ENCODE measurements at regions not wholly inside any gene's neighbourhood (a gene's known extent, or its start where the extent isn't known, plus 50 kb on each side); places are given as distances from the start of the nearest gene placed in this dataset.

- no peaks in the 10 kb centered on the region for H3K4me1 ChIP-seq (ENCODE audit: control insufficient read depth, insufficient read depth, low read length, poor library complexity, severe bottlenecking)
- Mint-ChIP-seq H3K4me3 (no peak overlapping the region), H3K27me3 (peaks cover 4% of the 10 kb centered on the region), H3K9me3 (peaks cover 0 to 5% (median 3%) of the 10 kb centered on the region in 7 donors), H3K36me3 (no peaks in the 10 kb centered on the region), H3K27ac (no peak overlapping the region), H3K4me1 (peaks cover 0 to 2% (median 0%) of the 10 kb centered on the region in 4 donors)
- no peak overlapping the region for H3K4me3 ChIP-seq (ENCODE audit: low read depth, low read length)
- H3K27me3 ChIP-seq (ENCODE audit: control insufficient read depth, insufficient read depth, low read length): no peaks in the 10 kb centered on the region
- H3K36me3 ChIP-seq (ENCODE audit: control insufficient read depth, insufficient read depth, low read length): no peaks in the 10 kb centered on the region
- no peak overlapping the region for H3K27ac ChIP-seq (ENCODE audit: insufficient read depth, low read length, poor library complexity, severe bottlenecking)
- ATAC-seq (ENCODE audit: low read depth in 2 of 2) (no peak), DNase-seq (no peak)
- H3K9me3 ChIP-seq (ENCODE audit: control insufficient read depth in 2 of 2, low read length in 2 of 2): peaks cover 0 to 6% of the 10 kb centered on the region in 2 experiments
Measured at GRCh38 chr6:169899481-169900145, 148.2 kb downstream of the ERMARD start.

GRCh38 chr6:169898788-169899480 is 147.5 kb downstream of the ERMARD start:
- no peaks in the 10 kb centered on the region for H3K4me1 ChIP-seq (ENCODE audit: control insufficient read depth, insufficient read depth, low read length, poor library complexity, severe bottlenecking)
- H3K4me3 ChIP-seq (ENCODE audit: low read depth, low read length): no peak overlapping the region
- no peak overlapping the region for H3K27ac Mint-ChIP-seq
- DNase-seq (no peak), ATAC-seq (ENCODE audit: low read depth in 2 of 2) (no peak)
- no peaks in the 10 kb centered on the region for H3K27me3 ChIP-seq (ENCODE audit: control insufficient read depth, insufficient read depth, low read length)
- H3K9me3 Mint-ChIP-seq: peaks cover 0 to 5% (median 3%) of the 10 kb centered on the region in 7 donors
- H3K27ac ChIP-seq (ENCODE audit: insufficient read depth, low read length, poor library complexity, severe bottlenecking): no peak overlapping the region
- no peaks in the 10 kb centered on the region for H3K36me3 Mint-ChIP-seq
- H3K9me3 ChIP-seq (ENCODE audit: control insufficient read depth in 2 of 2, low read length in 2 of 2): peaks cover 0 to 6% of the 10 kb centered on the region in 2 experiments
- no peaks in the 10 kb centered on the region for H3K36me3 ChIP-seq (ENCODE audit: control insufficient read depth, insufficient read depth, low read length)
- peaks cover 0 to 2% (median 0%) of the 10 kb centered on the region in 4 donors for H3K4me1 Mint-ChIP-seq
- peaks cover 4% of the 10 kb centered on the region for H3K27me3 Mint-ChIP-seq
- no peak overlapping the region for H3K4me3 Mint-ChIP-seq

GRCh38 chr6:169897601-169898358 is 146.4 kb downstream of the ERMARD start:
- peaks cover 0 to 2% (median 0%) of the 10 kb centered on the region in 4 donors for H3K4me1 Mint-ChIP-seq
- Histone ChIP-seq H3K4me1 (ENCODE audit: control insufficient read depth, insufficient read depth, low read length, poor library complexity, severe bottlenecking) (no peaks in the 10 kb centered on the region), H3K36me3 (ENCODE audit: control insufficient read depth, insufficient read depth, low read length) (no peaks in the 10 kb centered on the region), H3K9me3 (ENCODE audit: control insufficient read depth in 2 of 2, low read length in 2 of 2) (peaks cover 0 to 6% of the 10 kb centered on the region in 2 experiments), H3K4me3 (ENCODE audit: low read depth, low read length) (no peak overlapping the region), H3K27ac (ENCODE audit: insufficient read depth, low read length, poor library complexity, severe bottlenecking) (no peak overlapping the region), H3K27me3 (ENCODE audit: control insufficient read depth, insufficient read depth, low read length) (no peaks in the 10 kb centered on the region)
- no peaks in the 10 kb centered on the region for H3K36me3 Mint-ChIP-seq
- no peak overlapping the region for H3K27ac Mint-ChIP-seq
- peaks cover 4% of the 10 kb centered on the region for H3K27me3 Mint-ChIP-seq
- peaks cover 0 to 6% (median 3%) of the 10 kb centered on the region in 7 donors for H3K9me3 Mint-ChIP-seq
- no peak for DNase-seq
- H3K4me3 Mint-ChIP-seq: no peak overlapping the region
- no peak for ATAC-seq (ENCODE audit: low read depth in 2 of 2)

GRCh38 chr6:169896826-169897456 is 145.5 kb downstream of the ERMARD start:
- H3K4me1 Mint-ChIP-seq: peaks cover 0 to 2% (median 0%) of the 10 kb centered on the region in 4 donors
- Histone ChIP-seq H3K27me3 (ENCODE audit: control insufficient read depth, insufficient read depth, low read length) (no peaks in the 10 kb centered on the region), H3K27ac (ENCODE audit: insufficient read depth, low read length, poor library complexity, severe bottlenecking) (no peak overlapping the region), H3K36me3 (ENCODE audit: control insufficient read depth, insufficient read depth, low read length) (no peaks in the 10 kb centered on the region), H3K9me3 (ENCODE audit: control insufficient read depth in 2 of 2, low read length in 2 of 2) (peaks cover 0 to 7% of the 10 kb centered on the region in 2 experiments), H3K4me3 (ENCODE audit: low read depth, low read length) (no peak overlapping the region), H3K4me1 (ENCODE audit: control insufficient read depth, insufficient read depth, low read length, poor library complexity, severe bottlenecking) (no peaks in the 10 kb centered on the region)
- H3K27me3 Mint-ChIP-seq: peaks cover 4% of the 10 kb centered on the region
- H3K9me3 Mint-ChIP-seq: peaks cover 0 to 6% (median 3%) of the 10 kb centered on the region in 7 donors
- no peak overlapping the region for H3K4me3 Mint-ChIP-seq
- peak overlapping the region in 1 of 3 donors; percentile 71 for H3K27ac Mint-ChIP-seq
- ATAC-seq (ENCODE audit: low read depth in 2 of 2) (no peak), DNase-seq (no peak)
- H3K36me3 Mint-ChIP-seq: no peaks in the 10 kb centered on the region

- no peak overlapping the region for H3K4me3 ChIP-seq (ENCODE audit: low read depth, low read length)
- DNase-seq: no peak
- Mint-ChIP-seq H3K36me3 (no peaks in the 10 kb centered on the region), H3K9me3 (peaks cover 0 to 6% (median 3%) of the 10 kb centered on the region in 7 donors), H3K4me3 (no peak overlapping the region), H3K4me1 (peaks cover 0 to 2% (median 0%) of the 10 kb centered on the region in 4 donors), H3K27ac (peak overlapping the region in 1 of 3 donors; percentile 71), H3K27me3 (peaks cover 4% of the 10 kb centered on the region)
- no peaks in the 10 kb centered on the region for H3K27me3 ChIP-seq (ENCODE audit: control insufficient read depth, insufficient read depth, low read length)
- no peaks in the 10 kb centered on the region for H3K4me1 ChIP-seq (ENCODE audit: control insufficient read depth, insufficient read depth, low read length, poor library complexity, severe bottlenecking)
- no peak for ATAC-seq (ENCODE audit: low read depth in 2 of 2)
- H3K9me3 ChIP-seq (ENCODE audit: control insufficient read depth in 2 of 2, low read length in 2 of 2): peaks cover 0 to 13% of the 10 kb centered on the region in 2 experiments
- no peaks in the 10 kb centered on the region for H3K36me3 ChIP-seq (ENCODE audit: control insufficient read depth, insufficient read depth, low read length)
- no peak overlapping the region for H3K27ac ChIP-seq (ENCODE audit: insufficient read depth, low read length, poor library complexity, severe bottlenecking)
Measured at GRCh38 chr6:169895926-169896761, 144.7 kb downstream of the ERMARD start.

GRCh38 chr6:169895000-169895759 is 143.8 kb downstream of the ERMARD start:
- H3K9me3 Mint-ChIP-seq: peaks cover 0 to 9% (median 4%) of the 10 kb centered on the region in 7 donors
- no peak overlapping the region for H3K4me3 Mint-ChIP-seq
- ATAC-seq (ENCODE audit: low read depth in 2 of 2): no peak
- no peak overlapping the region for H3K27ac ChIP-seq (ENCODE audit: insufficient read depth, low read length, poor library complexity, severe bottlenecking)
- H3K9me3 ChIP-seq (ENCODE audit: control insufficient read depth in 2 of 2, low read length in 2 of 2): peaks cover 0 to 13% of the 10 kb centered on the region in 2 experiments
- no peaks in the 10 kb centered on the region for H3K27me3 ChIP-seq (ENCODE audit: control insufficient read depth, insufficient read depth, low read length)
- H3K36me3 ChIP-seq (ENCODE audit: control insufficient read depth, insufficient read depth, low read length): no peaks in the 10 kb centered on the region
- peaks cover 0 to 2% (median 0%) of the 10 kb centered on the region in 4 donors for H3K4me1 Mint-ChIP-seq
- no peaks in the 10 kb centered on the region for H3K36me3 Mint-ChIP-seq
- DNase-seq: no peak
- H3K4me3 ChIP-seq (ENCODE audit: low read depth, low read length): no peak overlapping the region
- peaks cover 4% of the 10 kb centered on the region for H3K27me3 Mint-ChIP-seq
- H3K4me1 ChIP-seq (ENCODE audit: control insufficient read depth, insufficient read depth, low read length, poor library complexity, severe bottlenecking): no peaks in the 10 kb centered on the region
- no peak overlapping the region for H3K27ac Mint-ChIP-seq
